GM18520 (cell line): ENCODE measurements at regions not wholly inside any gene's neighbourhood (a gene's known extent, or its start where the extent isn't known, plus 50 kb on each side); places are given as distances from the start of the nearest gene placed in this dataset.

Experiments used
- ATAC-seq: cut with Tn5 transposase; IDR thresholded peaks from one replicate; pipeline ENCODE4 v1.9.1; 2021; ENCODE audit not compliant: unreplicated experiment

- ATAC-seq = no peak
Observed at GRCh38 chr4:71151054-71151453, 157.6 kb downstream of the DCK start.

DNA sequence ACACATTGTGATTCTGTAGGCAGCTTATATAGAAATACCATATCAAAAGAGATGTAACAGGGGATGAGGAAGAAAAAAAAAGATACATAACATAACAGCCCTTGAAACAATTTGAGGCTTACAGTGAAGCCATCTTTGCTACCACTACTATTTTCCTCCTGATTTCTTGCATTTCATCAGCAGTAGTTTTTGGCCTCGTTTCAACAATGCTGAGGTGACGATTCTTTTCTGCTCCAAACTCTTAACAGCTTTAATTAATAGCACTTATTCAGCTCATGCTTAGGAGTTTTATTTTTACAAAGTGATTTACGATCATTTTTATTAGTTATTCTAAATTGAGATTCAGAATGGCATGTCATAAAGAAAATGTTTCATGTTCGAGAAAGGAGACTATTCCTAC is 163.2 kb downstream of the DCK start:
- no peak for ATAC-seq

- no peak for ATAC-seq
Observed at GRCh38 chr4:71162386-71162785, 168.9 kb downstream of the DCK start.

GRCh38 chr4:71163317-71163716 is 169.9 kb downstream of the DCK start:
- ATAC-seq = no peak

- ATAC-seq = no peak
Observed at GRCh38 chr4:71167083-71167482, 171.7 kb upstream of the SLC4A4 start.

GRCh38 chr4:71171592-71171991 is 167.2 kb upstream of the SLC4A4 start:
- no peak for ATAC-seq

GRCh38 chr4:71181332-71181731 is 157.5 kb upstream of the SLC4A4 start:
- ATAC-seq = no peak

DNA sequence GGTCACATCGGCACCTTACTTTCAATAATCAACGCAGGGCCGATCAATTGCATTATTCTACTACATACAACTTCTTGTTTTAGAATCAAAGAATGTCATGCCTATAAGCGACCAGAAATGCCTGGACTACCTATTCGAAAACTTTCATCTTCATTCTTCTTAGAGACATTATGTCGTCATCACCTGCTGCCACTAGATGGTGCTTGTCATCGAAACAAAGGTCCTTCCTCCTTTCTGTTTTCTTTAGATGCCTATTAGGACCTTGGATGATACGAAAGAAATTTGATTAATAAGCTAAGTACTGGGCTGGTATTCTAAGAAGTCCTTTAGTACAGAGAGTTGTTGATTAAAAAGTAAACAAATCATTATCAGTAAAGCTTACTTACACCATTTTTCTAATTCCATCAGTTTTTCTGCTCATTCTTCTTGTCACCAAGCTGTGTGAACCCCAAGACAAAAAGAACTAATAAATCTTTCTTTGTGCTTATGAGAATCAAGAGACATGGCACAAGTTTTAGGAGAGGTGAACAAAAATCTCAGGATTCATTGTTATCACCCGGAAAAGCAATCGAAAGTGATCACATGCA is 154.5 kb upstream of the SLC4A4 start:
- peak; percentile 66 for ATAC-seq

- no peak for ATAC-seq
Observed at GRCh38 chr4:71185037-71185436, 153.8 kb upstream of the SLC4A4 start.

GRCh38 chr4:71186257-71186565 is 152.6 kb upstream of the SLC4A4 start:
- ATAC-seq = no peak

GRCh38 chr4:71186566-71187403 is 152.0 kb upstream of the SLC4A4 start:
- ATAC-seq = no peak

- ATAC-seq = no peak
Observed at GRCh38 chr4:71187404-71188155, 151.2 kb upstream of the SLC4A4 start.

GRCh38 chr4:71188156-71188640 is 150.6 kb upstream of the SLC4A4 start:
- no peak for ATAC-seq

- ATAC-seq = no peak
Observed at GRCh38 chr4:71188951-71189350, 149.9 kb upstream of the SLC4A4 start.

DNA sequence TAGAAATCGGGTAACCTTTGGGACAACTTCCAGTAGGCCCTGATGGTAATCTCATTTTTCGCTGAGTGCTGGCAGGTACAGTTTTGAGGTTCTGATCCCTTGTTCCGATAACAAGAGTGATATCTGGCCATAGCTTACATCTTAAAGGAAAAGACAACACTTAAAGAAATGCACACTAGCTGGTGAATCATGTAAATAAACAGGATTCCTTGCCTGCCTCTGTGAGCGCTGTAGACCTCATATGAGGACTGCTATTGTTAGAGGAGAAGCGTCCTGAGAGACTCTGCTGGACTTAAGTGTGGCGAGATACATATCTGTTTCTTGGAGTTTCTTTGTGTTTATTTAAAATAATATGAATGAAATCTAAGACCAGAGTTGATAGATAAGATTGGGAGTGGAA is 149.3 kb upstream of the SLC4A4 start:
- ATAC-seq = no peak

DNA sequence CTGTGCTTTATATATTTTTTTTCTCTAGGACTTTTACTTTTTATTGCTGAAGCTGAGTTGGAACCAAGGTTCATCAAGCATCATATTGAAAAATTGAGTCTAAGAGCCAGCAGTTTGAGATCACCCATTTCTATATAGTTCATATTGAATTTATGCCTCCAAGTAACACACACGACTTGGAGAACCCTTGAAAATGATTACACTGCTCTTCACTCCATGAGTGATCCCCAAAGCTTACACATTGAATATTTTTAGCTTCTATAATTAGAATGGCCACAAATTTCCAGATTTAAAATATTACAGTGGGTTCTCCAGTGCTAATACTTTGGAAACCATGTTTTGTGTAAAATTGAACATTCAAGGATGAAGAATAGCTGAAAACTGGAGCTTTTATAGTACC is 144.4 kb upstream of the SLC4A4 start:
- no peak for ATAC-seq

GRCh38 chr4:71195924-71196323 is 142.9 kb upstream of the SLC4A4 start:
- ATAC-seq = no peak

- ATAC-seq = no peak
Observed at GRCh38 chr4:71198958-71199357, 139.9 kb upstream of the SLC4A4 start.

DNA sequence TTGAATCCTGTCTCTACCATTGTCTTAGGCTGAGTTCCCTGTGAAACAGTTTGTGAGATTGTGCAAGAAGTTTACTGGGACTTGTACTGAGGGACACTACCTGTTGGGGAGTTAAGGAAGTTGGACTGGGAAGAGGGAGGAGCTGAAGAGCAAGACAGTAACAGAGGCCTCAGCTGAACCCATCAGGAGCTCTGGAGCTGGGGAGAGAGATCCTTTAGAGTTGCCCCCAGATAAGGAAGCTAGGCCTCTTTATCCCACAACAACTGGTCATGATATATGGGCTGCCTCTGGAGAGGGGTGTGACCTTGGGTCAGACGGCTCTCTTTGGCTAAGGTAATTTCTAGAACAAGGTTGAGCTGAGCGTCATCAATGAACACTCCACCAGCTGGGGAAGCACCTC is 137.8 kb upstream of the SLC4A4 start:
- ATAC-seq = no peak

DNA sequence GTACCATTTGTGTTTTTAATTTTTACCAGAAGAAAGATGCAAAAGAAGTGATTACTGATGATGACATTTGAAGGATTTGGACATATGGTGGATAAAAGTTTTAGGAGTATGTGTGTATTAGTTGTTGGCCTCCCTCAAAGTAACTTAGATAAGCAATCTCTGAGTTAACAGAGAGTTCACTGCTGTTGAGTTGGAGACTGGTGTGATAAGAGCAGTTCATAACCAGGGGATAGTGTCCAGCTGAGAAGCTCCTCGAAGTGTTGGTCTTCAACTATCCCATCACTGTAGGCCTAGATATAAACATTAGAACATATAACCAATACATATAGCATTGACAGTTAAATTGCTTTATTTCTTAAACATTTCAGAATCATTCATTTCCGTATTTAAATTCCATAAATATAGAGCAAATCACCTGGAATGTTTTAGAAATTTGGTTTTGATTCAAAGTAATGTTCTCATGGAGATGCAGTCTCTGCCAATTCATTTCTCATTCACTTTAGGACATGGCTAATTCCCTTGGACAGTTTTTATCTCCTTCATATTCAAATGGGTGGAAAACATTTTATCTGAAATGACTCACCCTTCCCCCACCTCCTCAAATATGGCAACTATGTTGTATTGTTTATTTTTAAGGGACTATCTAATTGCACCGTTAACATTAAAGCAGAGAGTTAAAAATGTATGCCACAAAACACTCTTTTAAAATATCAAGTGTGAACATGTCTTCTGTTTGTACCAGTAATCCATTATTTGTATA is 136.8 kb upstream of the SLC4A4 start:
- no peak for ATAC-seq

GRCh38 chr4:71202705-71203104 is 136.1 kb upstream of the SLC4A4 start:
- ATAC-seq = no peak
